A549 (cell line): ENCODE measurements at regions not wholly inside any gene's neighbourhood (a gene's known extent, or its start where the extent isn't known, plus 50 kb on each side); places are given as distances from the start of the nearest gene placed in this dataset.

Experiments
- BHLHE40 ChIP-seq: IDR thresholded peaks from 2 replicates; pipeline ENCODE4 v1.6.1; 2012; ENCODE audit warnings: low read depth, low read length, inconsistent platforms
- CBX8 ChIP-seq: fragments of 200-600 bp; sonication (generic); IDR thresholded peaks from 2 replicates; pipeline ENCODE4 v1.6.1; 2016
- CEBPB ChIP-seq, 2 experiments: fragments of >200 bp in 1 of 2; sonication (Bioruptor Twin) in 1 of 2; formaldehyde crosslinking in 1 of 2; IDR thresholded peaks; 2 replicates each; pipeline ENCODE4 v1.6.1; 2012 to 2016
- JUNB ChIP-seq: fragments of >200 bp; sonication (Bioruptor Twin); formaldehyde crosslinking; IDR thresholded peaks from 2 replicates; pipeline ENCODE4 v1.6.1; 2016
- POLR2A ChIP-seq: IDR thresholded peaks from 2 replicates; pipeline ENCODE4 v1.6.1; 2012; ENCODE audit warnings: mild to moderate bottlenecking, low read length
- RAD21 ChIP-seq, 2 experiments: fragments of >200 bp in 1 of 2; sonication (Bioruptor Twin) in 1 of 2; formaldehyde crosslinking in 1 of 2; IDR thresholded peaks in 1 of 2; conservative IDR thresholded peaks in 1 of 2; 2 replicates in 1 of 2; 3 replicates in 1 of 2; pipeline ENCODE4 v1.6.1; 2012 to 2018; ENCODE audit warnings: inconsistent platforms in 1 of 2
- RFX5 ChIP-seq: fragments of 450-650 bp; IDR thresholded peaks from 2 replicates; pipeline ENCODE4 v1.7.1; 2014; ENCODE audit warnings: antibody characterized with exemption, mild to moderate bottlenecking, moderate library complexity
- SMC3 ChIP-seq: fragments of >200 bp; sonication (Bioruptor Twin); formaldehyde crosslinking; IDR thresholded peaks from 3 replicates; pipeline ENCODE4 v1.6.1; 2018; ENCODE audit warnings: inconsistent platforms
- TF ChIP-seq, protein P1 (sequence below): fragments of >200 bp; sonication (Bioruptor Twin); formaldehyde crosslinking; IDR thresholded peaks from 3 replicates; pipeline ENCODE4 v1.5.1; 2016
- TF ChIP-seq, protein P2 (sequence below): fragments of 250-450 bp; sonication (Bioruptor Pico); IDR thresholded peaks from 2 replicates; pipeline ENCODE4 v1.5.0; 2021; ENCODE audit warnings: mild to moderate bottlenecking, moderate library complexity, borderline replicate concordance

DNA sequence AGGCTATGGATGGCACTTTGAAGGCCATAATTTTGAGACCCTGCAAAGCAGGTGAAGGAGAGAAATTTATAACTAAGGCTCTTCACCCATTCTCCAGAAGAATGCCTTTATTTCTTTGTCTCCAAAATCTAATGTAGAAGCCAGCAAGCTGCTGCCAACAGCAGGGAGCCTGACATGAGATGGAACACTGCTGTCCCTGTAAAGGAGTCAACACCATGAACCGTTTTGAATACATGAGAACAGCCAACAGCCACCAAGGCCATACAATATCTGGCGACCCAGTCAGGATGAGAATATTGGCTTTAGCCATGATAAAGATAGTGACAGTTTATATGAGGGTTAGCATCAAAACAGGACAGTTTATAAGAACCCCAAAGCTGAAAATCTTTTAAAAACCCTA is 121.2 kb upstream of the LIFR start:
- TF ChIP-seq RFX5 (no peak), POLR2A (no peak), BHLHE40 (no peak), SMC3 (no peak), JUNB (no peak), CEBPB (IDR thresholded peaks at IDR 0.05) (no peak), RAD21 (conservative IDR thresholded peaks at IDR 0.05 in 1 of 2, IDR thresholded peaks at IDR 0.05 in 1 of 2) (no peak), CBX8 (no peak)
- TF ChIP-seq, protein P1, sequence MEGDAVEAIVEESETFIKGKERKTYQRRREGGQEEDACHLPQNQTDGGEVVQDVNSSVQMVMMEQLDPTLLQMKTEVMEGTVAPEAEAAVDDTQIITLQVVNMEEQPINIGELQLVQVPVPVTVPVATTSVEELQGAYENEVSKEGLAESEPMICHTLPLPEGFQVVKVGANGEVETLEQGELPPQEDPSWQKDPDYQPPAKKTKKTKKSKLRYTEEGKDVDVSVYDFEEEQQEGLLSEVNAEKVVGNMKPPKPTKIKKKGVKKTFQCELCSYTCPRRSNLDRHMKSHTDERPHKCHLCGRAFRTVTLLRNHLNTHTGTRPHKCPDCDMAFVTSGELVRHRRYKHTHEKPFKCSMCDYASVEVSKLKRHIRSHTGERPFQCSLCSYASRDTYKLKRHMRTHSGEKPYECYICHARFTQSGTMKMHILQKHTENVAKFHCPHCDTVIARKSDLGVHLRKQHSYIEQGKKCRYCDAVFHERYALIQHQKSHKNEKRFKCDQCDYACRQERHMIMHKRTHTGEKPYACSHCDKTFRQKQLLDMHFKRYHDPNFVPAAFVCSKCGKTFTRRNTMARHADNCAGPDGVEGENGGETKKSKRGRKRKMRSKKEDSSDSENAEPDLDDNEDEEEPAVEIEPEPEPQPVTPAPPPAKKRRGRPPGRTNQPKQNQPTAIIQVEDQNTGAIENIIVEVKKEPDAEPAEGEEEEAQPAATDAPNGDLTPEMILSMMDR, result no peak
- TF ChIP-seq, protein P2, sequence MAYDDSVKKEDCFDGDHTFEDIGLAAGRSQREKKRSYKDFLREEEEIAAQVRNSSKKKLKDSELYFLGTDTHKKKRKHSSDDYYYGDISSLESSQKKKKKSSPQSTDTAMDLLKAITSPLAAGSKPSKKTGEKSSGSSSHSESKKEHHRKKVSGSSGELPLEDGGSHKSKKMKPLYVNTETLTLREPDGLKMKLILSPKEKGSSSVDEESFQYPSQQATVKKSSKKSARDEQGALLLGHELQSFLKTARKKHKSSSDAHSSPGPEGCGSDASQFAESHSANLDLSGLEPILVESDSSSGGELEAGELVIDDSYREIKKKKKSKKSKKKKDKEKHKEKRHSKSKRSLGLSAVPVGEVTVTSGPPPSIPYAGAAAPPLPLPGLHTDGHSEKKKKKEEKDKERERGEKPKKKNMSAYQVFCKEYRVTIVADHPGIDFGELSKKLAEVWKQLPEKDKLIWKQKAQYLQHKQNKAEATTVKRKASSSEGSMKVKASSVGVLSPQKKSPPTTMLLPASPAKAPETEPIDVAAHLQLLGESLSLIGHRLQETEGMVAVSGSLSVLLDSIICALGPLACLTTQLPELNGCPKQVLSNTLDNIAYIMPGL (CRISPR knock-in tag), result no peak
